ENCODE measurements at regions not wholly inside any gene's neighbourhood (a gene's known extent, or its start where the extent isn't known, plus 50 kb on each side); places are given as distances from the start of the nearest gene placed in this dataset.

DNA sequence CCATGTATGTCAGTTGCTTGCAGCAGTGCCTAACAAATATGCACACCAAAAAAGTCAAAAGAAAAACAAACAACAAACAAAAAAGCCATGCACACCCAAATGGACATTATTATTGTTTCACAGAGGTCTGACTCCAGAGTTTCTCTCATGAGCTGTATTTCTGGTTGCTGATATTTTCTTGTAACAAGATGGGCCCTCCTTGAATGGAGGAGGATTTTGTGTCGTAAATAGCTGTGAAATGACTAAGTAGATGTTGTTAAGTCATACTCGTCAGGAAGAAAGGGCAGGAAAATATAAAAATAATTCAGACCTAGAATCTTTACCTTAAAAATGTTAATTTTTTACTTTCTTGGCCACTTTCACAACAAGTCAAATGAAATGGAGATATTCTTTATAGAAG, 96.0 kb downstream of the PLEKHG1 start:
- no peaks in the 10 kb centered on the region for H3K36me3 Mint-ChIP-seq
- H3K27me3 Mint-ChIP-seq (ENCODE audit: low read depth): no peaks in the 10 kb centered on the region
- POLR2A ChIA-PET: no interaction called here
- CTCF ChIA-PET: interaction anchor here (1.4 to 2.3 kb wide), 3 partner anchors 10 to 120 kb away, joined by 3 to 21 read pairs (median 4); no protein-coding TSS in a partner anchor
- ATAC-seq (no peak), DNase-seq (ENCODE audit: low spot score) (no peak)
- H3K4me1 Mint-ChIP-seq: peaks cover 7% of the 10 kb centered on the region
- H3K9me3 Mint-ChIP-seq: no peaks in the 10 kb centered on the region
- no peak for TF ChIP-seq FOXK1 (CRISPR knock-in tag; IDR thresholded peaks at IDR 0.05)
- TF ChIP-seq ARID4B (CRISPR knock-in tag; IDR thresholded peaks at IDR 0.05; ENCODE audit: borderline replicate concordance): no peak
- no peak for TF ChIP-seq CBFB (CRISPR knock-in tag; IDR thresholded peaks at IDR 0.05; ENCODE audit: low read depth)
- no peak for TF ChIP-seq ZNF232 (CRISPR knock-in tag; IDR thresholded peaks at IDR 0.05)
- TF ChIP-seq JUN (CRISPR knock-in tag; IDR thresholded peaks at IDR 0.05): no peak
- TF ChIP-seq ZBTB21 (CRISPR knock-in tag; IDR thresholded peaks at IDR 0.05; ENCODE audit: borderline replicate concordance): no peak
- no peak for TF ChIP-seq AFF4 (CRISPR knock-in tag; IDR thresholded peaks at IDR 0.05; ENCODE audit: borderline replicate concordance)
- TF ChIP-seq ELF4 (CRISPR knock-in tag; IDR thresholded peaks at IDR 0.05; ENCODE audit: low read depth): no peak
- no peak for TF ChIP-seq ETV6 (CRISPR knock-in tag; IDR thresholded peaks at IDR 0.05)
- TF ChIP-seq HMGA2 (CRISPR knock-in tag; IDR thresholded peaks at IDR 0.05): no peak
- TF ChIP-seq ZNF416 (CRISPR knock-in tag; IDR thresholded peaks at IDR 0.05): no peak
- TF ChIP-seq SOX15 (CRISPR knock-in tag; IDR thresholded peaks at IDR 0.05): no peak
- TF ChIP-seq, protein P1, sequence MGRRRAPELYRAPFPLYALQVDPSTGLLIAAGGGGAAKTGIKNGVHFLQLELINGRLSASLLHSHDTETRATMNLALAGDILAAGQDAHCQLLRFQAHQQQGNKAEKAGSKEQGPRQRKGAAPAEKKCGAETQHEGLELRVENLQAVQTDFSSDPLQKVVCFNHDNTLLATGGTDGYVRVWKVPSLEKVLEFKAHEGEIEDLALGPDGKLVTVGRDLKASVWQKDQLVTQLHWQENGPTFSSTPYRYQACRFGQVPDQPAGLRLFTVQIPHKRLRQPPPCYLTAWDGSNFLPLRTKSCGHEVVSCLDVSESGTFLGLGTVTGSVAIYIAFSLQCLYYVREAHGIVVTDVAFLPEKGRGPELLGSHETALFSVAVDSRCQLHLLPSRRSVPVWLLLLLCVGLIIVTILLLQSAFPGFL (CRISPR knock-in tag; IDR thresholded peaks at IDR 0.05; ENCODE audit: borderline replicate concordance): no peak
- no peak for TF ChIP-seq ATF1 (CRISPR knock-in tag; IDR thresholded peaks at IDR 0.05)
- TF ChIP-seq CDX4 (CRISPR knock-in tag; IDR thresholded peaks at IDR 0.05; ENCODE audit: borderline replicate concordance): no peak
- TF ChIP-seq STAT6 (CRISPR knock-in tag; conservative IDR thresholded peaks at IDR 0.05; ENCODE audit: low read depth): no peak
- H3K27ac Mint-ChIP-seq: no peak overlapping the region
- no peak overlapping the region for H3K4me3 Mint-ChIP-seq
